HG02840 (cell line): ENCODE measurements at regions not wholly inside any gene's neighbourhood (a gene's known extent, or its start where the extent isn't known, plus 50 kb on each side); places are given as distances from the start of the nearest gene placed in this dataset.
"Not testable (repeated sequence)": the region's sequence is repeated elsewhere in the genome, so short reads cannot be mapped to it uniquely, and the experiment has no call there.

Experiments
- ATAC-seq: cut with Tn5 transposase; IDR thresholded peaks from one replicate; pipeline ENCODE4 v1.9.1; 2021; ENCODE audit warnings: mild to moderate bottlenecking, moderate library complexity, moderate number of reproducible peaks; ENCODE audit not compliant: unreplicated experiment, low FRiP score

DNA sequence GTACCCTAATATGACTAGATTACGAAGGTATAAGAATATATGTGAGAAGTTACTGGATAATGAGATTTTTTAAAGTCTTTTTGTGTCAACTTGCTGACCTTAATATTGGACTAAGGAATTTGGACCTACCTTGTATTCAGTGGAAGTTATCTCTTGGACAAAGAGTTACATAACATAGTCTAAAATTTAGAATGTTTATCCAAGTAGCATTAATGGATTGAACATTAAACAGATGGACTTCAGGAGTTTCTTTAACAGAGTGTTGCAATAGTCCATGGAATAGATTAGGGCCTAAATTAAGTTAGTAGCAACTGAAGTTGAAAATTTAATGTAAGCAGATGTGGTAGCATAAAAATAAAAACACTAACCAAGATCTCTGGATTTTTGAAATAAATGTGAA, 266.4 kb downstream of the PYDC2 start:
- no peak for ATAC-seq

DNA sequence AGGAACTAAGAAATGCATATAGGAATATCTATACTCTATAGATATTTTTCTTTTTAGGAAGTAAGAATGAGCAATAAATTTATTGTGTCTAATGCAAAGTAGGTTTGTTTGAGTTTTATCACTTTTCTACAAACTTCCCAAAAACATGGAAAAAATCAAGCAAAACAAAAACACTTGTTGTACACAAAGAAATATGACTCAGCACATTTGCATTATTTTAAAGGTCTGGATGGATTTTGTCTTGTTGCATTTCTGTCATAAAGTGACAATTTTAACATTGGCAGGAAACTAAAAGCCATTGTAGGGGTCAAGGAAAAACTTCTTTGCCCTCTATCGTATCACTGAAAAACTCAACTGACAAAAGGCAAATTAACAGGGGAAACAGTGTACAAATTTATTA, 267.2 kb downstream of the PYDC2 start:
- ATAC-seq, result no peak

DNA sequence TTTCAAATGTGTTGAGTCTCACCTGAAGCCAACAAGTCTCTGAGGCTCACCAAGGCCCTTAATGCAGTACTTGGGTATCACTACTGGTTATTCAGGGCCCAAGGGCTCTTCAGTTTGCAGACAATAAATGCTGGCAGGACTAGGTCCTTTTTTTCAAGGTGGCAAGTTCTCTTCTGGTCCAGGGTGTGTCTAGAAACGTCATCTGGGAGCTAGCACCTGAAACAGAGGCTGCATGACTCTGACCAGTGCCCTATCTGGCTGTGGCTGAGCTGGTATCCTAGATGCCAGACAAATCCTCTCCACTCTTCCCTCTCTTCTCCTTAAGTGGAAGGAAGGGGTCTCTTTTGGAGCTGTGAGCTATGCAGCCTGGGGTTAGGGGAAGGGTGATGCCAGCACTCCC, 276.8 kb downstream of the PYDC2 start:
- ATAC-seq, result no peak

DNA sequence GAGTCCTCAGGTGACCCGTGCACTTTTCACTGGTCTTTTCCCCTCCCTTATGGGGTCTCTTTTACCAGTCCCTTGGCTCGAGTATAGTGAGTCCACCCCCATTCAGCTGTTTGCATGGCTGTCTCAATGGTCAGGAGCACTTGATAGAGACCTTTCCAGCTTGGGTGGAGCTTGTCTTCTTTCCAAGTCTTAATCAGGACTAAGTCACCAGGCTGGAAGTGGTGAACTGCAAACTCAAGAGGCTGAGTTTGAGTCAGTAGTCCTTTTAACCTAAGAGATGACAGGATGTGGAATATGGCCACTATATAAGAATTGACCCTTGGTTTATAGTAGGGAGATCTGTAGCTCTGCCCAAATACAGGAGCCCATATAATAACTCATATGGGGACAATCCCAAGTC, 279.7 kb downstream of the PYDC2 start:
- no peak for ATAC-seq

DNA sequence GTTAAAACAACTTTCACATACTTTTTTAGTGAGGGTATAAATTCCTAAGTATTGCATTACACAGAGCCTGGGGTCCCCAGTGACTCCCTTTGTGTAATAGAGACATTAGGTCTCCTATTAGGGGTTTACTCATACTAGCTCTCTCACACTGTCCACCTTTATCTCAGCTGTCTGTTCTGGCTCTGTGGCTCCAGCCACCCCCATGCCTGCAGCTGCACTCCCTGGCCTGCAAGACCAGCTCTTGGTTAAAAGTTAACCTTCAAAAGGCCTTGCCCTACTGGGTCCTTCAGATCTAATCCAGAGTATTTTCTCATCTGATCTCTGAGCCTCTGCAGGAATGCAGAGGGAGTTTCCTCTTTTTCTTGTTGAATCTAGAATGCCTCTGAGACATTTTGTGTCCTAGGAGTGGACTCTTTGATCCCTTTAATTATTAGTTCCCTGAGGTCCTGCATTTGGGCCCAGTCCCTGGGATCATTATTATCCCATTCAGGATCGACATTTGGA, 280.9 kb downstream of the PYDC2 start:
- ATAC-seq, result not testable (repeated sequence)

DNA sequence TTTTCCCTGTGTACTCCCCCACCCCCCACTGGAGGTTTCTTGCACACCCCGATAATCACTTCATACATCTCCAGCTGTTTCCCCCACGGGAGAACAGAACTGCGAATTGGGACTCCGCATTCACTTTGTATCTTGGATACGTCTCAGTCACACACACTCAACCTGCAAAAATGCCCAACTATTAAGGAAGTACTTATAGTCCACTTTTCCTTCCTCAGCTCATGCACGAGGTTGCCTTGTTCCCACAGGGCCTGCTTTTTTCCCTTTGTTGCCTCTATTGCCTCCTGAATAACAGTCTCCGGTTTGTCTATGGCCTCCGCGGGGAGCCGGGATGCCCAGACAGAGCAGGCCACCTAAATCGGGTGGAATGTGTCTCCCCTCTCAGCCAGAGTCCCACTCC, 282.3 kb downstream of the PYDC2 start:
- no peak for ATAC-seq

DNA sequence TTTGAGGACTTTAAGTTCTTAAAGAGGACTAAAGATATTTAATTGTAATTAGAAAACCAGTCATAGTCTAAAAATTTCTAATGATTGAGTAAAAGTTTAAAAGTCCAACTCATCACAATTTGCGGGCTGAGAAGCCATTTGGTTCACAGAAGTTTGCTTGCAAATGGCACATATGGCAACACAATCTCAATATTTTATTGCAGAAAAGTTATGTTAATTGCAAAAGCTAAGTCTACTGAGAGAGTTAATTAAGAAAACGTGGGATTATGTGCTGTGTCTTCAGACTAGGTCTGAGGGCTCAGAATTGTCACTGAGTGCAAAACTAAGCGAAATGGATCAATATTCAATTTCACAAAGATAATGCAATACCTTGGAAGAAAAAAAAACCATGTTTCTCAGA, 289.7 kb downstream of the PYDC2 start:
- ATAC-seq, result no peak

DNA sequence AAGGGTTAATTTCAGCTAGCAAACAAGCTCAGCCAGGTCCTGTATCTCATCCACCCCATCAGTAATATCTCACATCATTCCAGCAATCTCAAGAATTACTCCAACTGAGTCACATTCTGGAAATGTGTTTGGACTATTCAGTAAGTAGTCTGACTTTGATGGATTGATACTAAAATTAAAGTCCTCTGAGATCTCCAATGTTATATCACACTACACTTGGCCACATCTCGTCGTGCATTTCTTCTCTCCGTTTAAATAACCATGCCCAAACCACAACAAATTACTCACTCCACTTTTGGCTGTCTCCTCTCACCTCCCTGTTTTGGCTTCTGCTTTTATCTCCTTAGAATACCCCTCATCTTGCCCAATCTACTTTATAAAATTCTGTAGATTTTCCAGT, 292.2 kb downstream of the PYDC2 start:
- ATAC-seq, result no peak

DNA sequence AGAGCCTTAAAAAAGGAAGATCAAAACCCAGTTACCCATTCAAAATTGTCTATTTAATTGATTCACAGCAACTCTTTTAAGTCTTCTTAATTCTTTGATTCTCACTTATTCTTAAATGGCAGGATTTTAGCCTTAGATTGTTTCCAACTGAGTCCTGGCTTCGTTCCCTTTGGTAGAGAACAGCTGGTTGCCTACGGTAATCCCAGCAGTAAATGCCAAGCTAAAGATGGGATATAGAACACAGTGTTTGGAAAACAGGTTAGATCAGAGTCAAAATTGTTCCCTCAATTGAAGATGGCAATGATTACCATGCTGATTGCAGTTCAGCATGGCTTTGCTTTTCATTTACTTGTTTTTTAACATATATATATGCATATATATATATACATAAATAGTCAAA, 300.9 kb downstream of the PYDC2 start:
- no peak for ATAC-seq

DNA sequence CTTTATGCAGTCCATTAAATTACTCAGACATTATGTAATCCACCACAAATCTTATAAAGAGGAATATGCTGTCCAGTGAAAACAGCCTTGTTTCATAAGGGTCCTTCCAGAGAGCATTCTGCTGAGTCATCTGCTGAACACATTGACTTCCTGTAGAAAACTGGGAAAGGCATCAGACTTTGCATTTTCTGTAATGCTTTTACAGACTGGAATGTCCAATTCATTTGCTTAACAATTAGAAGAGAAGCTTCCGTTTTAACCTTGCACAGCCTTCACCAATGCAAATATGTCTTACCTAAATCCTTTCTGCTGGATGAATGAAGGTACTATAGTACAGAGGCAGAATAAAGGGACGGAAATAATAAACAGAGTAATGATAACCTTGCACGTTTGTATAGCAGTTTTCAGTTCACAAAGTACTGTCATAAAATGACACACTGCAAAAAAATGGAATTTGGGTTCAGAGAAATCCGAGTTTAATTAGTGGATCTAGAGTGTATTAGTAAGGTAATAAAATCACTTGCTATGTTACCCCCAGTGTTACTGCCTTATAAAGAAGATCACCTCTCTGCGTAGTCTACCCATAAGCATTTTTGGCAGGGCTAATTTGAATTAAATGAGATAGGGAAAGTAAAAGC, 301.5 kb downstream of the PYDC2 start:
- ATAC-seq, result no peak

DNA sequence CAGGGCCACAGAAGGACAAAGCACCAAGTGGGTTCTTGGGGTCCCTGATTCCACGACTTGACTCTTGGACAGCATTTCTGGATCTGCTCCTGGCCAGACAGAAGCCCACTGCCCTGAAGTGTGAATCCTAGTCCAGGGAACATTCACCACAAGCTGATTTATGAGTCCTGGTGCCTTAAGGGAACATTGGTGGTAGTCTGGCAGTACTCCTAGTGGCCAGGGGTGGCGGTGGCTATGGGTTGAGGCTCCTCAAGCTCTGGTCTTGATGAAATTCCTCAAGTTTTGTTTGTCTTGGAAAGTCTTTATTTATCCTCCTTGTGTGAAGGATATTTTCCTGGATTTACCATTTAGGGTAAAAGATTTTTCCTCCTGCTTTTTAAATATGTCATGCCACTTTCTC, 307.5 kb downstream of the PYDC2 start:
- ATAC-seq, result no peak

DNA sequence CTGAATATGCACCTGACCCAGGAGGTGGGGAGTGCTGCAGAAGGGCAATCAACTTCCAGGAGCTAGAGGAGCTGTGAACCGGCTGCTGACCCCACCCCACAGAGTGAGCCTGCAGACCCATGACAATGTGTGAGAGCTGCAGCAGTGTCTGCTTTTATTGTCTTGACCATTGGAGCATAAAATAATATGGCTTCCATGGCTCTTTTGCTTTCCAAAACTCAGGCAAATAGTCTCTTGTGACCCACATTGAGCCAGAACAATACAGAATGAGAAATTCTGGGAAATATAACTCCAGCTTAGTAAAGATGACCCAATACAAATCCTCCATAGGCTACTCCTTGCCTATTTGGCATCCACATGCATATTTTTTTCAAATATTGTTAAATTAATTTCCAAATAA, 309.6 kb downstream of the PYDC2 start:
- ATAC-seq, result no peak

DNA sequence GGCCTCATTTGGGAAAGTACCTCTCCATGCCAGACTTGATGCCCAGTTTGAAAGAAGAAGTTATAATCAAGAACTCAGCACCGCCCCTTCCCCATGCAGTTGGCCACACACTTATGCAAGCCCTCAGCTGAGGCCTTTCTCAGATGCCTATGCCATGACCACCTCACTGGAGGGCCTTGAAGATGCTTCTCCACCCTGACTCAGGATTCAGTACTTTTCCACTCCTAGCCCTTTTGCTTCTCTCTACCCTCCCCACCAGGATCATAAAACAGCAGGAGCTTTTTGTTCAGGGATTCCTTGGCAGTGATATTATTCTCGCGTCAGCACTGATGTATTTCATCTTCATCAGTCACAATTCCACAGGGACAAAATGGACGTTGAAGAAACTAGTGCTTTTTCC, 313.5 kb downstream of the PYDC2 start:
- ATAC-seq, result no peak

DNA sequence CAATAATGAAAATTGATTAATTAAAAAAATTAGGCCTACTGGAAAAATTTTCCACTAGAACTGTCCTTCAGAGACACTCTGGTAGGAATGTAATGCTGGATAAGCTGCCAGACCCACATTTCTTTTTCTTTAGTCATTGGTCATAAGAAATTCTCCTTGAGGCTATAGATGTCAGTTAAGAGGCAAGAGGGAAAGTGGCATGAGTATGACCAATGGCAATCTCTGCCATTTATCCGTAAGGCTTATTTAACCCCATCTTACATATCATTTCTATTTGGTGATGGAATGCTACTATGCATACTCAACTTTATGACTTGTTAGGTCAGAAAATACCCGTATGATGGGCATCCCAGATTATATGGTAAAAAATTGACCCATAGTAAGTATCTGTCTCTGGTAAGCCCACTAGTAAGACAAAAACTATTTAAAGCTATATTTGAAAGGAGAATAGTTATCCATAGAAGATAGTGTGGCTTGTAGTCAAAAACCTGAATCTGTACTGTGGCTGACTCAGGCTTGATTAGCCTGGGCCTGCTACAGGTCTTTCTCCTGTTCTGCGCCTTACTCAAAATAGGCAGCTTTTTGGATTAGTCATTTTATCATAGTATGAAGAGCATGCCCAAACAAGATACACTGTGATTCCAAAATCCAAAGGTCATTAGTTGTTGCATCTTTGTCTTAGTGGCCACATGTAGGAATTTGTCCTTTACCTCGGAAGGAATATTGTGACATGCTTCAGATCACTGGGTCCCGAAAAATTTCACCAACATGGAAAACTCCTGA, 314.7 kb downstream of the PYDC2 start:
- no peak for ATAC-seq

DNA sequence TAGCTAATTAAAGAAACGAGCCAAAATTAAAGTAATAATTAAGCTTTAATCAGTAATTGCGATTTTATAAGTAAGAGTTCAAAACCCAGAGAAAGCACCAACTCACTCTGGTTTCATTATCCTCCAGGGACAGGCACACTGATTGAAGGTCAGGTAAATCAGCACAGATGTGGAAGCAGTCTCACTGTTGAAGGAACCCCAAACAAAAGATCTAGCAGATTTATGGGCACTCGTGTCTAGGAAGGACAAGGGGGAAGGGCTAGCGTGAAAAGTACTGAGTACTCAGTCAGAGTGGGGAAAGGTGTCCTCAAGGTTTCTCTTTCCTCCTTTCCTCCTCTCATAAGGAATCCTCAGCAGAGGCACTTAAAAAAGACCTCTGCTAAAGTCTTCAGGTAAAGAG, 320.1 kb downstream of the PYDC2 start:
- ATAC-seq, result no peak

DNA sequence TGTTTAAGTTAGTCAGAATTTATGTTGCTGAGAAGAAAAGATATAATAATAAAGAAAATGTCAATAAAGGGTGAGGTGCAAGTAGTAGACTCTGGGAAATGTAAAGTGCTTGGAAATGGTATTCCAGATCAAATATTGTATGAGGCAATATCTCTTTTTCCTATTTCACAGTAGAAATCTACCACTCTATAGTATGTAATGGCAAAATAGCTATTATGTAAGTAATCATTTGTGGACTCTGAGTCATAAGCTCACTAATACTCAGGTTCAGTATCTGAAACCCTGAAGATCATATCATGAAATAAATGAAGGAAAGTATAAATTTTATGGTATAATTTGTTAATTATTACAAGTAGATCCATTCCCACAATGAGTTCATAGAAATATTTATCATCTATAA, 322.1 kb downstream of the PYDC2 start:
- no peak for ATAC-seq

DNA sequence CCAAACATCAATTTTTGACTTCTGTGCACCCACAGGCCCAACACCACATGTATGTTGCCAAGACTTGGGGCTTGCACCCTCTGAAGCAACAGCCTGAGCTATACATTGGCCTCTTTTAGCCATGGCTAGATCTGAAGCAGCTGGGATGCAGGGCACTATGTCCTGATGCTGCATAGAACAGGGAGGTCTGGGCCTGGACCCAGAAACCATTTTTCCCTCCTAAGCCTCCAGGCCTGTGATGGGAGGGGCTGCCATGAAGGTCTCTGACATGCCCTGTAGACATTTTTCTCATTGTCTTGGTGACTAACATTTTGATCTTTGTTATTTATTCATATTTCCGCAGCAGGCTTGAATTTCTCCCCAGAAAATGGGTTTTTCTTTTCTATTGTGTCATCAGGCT, 330.0 kb downstream of the PYDC2 start:
- ATAC-seq, result no peak

DNA sequence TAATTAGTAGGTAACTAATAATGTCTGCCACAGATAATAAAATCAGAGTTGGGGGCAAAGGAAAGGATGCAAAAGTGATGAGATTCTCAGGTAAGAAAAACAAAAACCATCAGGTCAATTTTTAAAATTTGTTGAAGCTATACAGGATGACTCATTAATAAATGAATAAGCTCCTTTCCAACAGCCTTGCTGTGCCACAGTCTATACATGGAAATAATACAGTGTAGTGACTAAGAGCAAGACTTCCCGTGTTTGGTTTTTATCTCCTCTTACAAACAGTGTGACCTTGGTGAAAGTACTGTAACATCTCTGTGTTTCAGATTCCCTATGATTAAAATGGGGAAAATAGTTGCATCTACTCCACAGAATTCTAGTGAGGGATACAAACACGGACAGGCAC, 331.6 kb downstream of the PYDC2 start:
- no peak for ATAC-seq

DNA sequence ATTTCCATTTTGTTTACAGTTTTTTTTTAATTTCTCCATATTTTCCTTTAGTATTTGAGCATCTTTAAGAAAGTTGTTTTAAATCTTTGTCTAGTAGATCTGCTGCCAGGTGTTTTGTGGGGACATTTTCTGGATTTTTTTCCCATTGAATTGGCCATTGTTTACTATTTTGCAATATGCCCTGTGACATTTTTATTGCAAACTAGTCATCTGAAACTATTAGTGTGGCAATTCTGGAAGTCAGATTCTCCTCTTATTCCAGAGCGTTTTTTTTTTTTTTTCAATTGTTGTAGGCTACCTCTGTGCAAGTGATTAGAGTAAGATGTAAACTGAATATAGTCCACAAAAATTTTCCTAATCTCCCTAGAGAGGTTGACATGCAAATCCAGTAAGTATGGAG, 334.2 kb downstream of the PYDC2 start:
- no peak for ATAC-seq

DNA sequence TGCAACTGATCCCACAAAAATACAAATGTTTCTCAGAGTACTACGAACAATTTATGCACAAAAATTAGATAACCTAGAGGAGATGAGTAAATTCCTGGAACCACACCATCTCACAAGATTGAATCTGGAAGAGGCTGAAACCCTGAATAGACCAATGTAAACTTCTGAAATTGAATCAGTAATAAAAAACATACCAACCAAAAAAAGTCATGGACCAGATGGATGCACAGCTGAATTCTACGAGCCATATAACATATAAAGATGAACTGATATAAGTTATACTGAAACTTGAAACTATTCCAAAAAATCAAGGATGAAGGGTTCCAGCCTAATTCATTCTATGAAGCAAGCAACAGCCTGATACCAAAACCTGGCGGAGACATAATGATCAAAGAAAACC, 336.3 kb downstream of the PYDC2 start:
- no peak for ATAC-seq

DNA sequence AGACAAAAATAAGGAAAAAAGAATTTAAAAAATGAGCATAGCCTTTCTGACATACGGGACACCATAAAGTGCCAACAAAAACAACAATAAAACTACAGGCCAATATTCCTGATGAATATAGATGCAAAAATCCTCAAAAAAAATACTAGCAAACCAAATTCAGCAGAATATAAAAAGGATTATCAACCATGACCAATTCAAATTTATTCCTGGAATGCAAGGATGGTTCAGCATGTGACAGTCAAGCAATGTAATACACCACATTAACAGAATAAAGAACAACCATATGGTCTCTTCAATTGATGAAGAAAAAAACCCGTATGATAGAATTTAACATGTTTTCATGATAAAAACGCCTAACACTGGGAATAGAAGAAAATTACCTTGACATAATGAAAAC, 341.7 kb downstream of the PYDC2 start:
- no peak for ATAC-seq

DNA sequence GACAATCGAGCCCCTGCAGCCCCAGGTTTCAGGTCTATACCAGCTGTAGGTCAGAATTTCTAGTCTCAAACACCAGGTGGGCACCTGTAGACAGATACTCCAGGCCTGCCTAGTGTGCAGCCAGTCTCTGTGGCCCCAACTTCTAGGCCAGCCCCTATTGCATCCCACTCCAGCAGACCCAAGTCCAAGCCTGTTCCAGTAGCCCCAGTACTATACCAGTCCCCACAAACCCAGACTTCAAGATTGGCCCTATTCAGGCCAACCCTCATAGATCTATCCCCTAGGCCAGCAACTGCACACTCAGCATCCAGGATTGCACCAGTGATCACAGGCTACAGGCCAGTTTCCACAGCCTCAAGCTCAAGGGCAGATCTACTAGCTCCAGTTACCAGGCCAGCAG, 344.0 kb downstream of the PYDC2 start:
- ATAC-seq, result no peak
